ENCODE measurements at regions not wholly inside any gene's neighbourhood (a gene's known extent, or its start where the extent isn't known, plus 50 kb on each side); places are given as distances from the start of the nearest gene placed in this dataset.
"Not testable (repeated sequence)": the region's sequence is repeated elsewhere in the genome, so short reads cannot be mapped to it uniquely, and the experiment has no call there.

DNA sequence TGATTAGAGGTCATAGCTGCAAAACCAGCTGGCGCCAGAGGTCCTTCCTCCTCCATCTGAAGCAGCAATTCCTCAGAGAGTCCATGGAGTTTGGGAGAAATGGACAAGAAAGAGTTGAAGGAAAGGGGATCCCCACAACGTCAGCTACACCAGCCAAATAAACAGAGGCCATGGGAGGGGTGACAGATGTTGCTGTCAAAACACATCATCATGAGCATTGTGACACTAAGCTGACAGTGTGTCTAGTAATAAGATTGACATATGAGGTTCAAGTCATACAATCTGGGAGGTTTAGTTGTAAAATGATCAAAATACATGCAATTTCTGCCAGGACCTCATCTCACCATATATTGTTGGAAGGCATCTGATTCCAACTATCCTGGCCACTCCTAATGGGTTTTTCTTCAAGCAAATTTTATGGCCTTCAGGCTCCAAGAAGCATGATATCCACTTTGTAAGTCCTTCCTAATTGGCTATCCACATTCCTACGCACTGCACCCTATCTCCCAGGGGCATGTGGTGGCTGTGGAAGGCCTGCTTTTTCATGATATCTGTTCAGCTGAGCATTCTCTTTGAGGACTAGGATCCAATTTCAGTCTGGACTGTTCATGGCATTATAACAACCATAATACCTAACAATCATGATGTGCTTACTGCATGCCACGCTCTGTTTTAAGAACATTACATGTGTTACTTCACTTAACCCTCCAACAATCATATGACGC is 335.0 kb upstream of the ID2 start:
- TF ChIP-seq POLR2A (IDR thresholded peaks at IDR 0.05): no peak
- TF ChIP-seq CTCF (IDR thresholded peaks at IDR 0.05): no peak
- Histone ChIP-seq H3K4me1 (no peaks in the 10 kb centered on the region), H3K27me3 (no peaks in the 10 kb centered on the region), H3K4me3 (replicated peaks in 1 of 3) (no peak overlapping the region), H3K36me3 (no peaks in the 10 kb centered on the region), H3K27ac (no peak overlapping the region), H3K9me3 (no peaks in the 10 kb centered on the region)
- 91 to 94% methylated on average over 5 of the region's 5 CpGs for WGBS, 2 donors
- no peak for DNase-seq
- intact Hi-C loops (cut with DNase I): no loop called here

- 69 to 70% methylated on average over 4 of the region's 4 CpGs for WGBS, 2 donors
- H3K27me3 ChIP-seq; intact Hi-C loops (cut with DNase I): not testable (repeated sequence)
Measured at GRCh38 chr2:8348911-8349310, 332.9 kb upstream of the ID2 start.

DNA sequence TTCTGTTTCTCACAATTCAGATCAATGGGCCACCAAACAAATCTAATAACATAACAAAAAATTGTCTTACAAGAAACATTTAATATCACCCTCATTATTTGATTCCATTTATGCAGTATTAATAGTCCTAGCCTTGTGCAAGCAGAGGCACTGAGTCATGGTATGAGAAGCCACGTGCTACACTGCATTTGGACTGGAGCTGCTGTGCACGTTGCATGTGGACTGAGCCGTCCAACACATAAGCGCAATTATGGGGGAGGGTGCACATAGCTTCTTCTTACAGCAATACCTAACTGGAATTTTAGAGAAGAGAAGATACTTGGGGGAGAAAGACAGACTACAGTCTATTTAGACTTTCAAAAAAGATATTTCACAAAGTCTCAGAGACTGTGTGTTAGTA is 329.6 kb upstream of the ID2 start:
- DNase-seq: no peak
- no peaks in the 10 kb centered on the region for H3K9me3 ChIP-seq
- WGBS, 2 donors: 92 to 97% methylated on average over 4 of the region's 4 CpGs
- no peaks in the 10 kb centered on the region for H3K36me3 ChIP-seq
- H3K4me1 ChIP-seq: no peaks in the 10 kb centered on the region
- intact Hi-C loops (cut with DNase I): no loop called here
- no peaks in the 10 kb centered on the region for H3K27me3 ChIP-seq
- no peak overlapping the region for H3K4me3 ChIP-seq (replicated peaks in 1 of 3)
- TF ChIP-seq POLR2A (IDR thresholded peaks at IDR 0.05) (no peak), CTCF (IDR thresholded peaks at IDR 0.05) (no peak)
- H3K27ac ChIP-seq: no peak overlapping the region

More at GRCh38 chr2:8348911-8349310, 332.9 kb upstream of the ID2 start:
- H3K27ac ChIP-seq; H3K9me3 ChIP-seq; H3K4me1 ChIP-seq; DNase-seq; H3K4me3 ChIP-seq (replicated peaks in 1 of 3); H3K36me3 ChIP-seq: not testable (repeated sequence)

DNA sequence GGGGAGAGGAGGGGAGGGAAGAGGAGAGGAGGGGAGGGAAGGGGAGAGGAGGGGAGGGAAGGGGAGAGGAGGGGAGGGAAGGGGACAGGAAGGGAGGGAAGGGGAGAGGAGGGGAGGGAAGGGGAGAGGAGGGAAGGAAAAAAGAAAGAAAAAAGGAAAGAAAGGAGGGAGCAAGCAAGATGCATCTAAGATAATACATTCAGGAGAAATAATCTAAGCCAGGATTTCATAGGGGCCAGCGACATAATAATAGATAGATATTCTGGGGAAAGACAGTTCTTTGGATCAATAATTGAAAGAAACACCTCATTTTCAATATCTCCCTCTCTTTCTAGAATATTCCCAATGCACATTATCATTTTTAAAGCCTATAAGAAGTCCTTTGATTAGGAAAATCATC is 328.9 kb upstream of the ID2 start:
- Histone ChIP-seq H3K4me1 (no peaks in the 10 kb centered on the region), H3K4me3 (replicated peaks in 1 of 3) (no peak overlapping the region), H3K36me3 (no peaks in the 10 kb centered on the region), H3K27ac (no peak overlapping the region), H3K9me3 (no peaks in the 10 kb centered on the region), H3K27me3 (no peaks in the 10 kb centered on the region)
- TF ChIP-seq CTCF (IDR thresholded peaks at IDR 0.05) (no peak), POLR2A (IDR thresholded peaks at IDR 0.05) (no peak)
- intact Hi-C loops (cut with DNase I): no loop called here
- whole genome bisulfite sequencing, 2 donors: 95 to 97% methylated on average over 1 of the region's 1 CpG
- DNase-seq: no peak

- DNase-seq: no peak
- TF ChIP-seq POLR2A (IDR thresholded peaks at IDR 0.05) (no peak), CTCF (IDR thresholded peaks at IDR 0.05) (no peak)
- no peaks in the 10 kb centered on the region for H3K9me3 ChIP-seq
- no peaks in the 10 kb centered on the region for H3K27me3 ChIP-seq
- H3K27ac ChIP-seq: no peak overlapping the region
- WGBS, 2 donors: 72 to 77% methylated on average over 7 of the region's 7 CpGs
- no peak overlapping the region for H3K4me3 ChIP-seq (replicated peaks in 1 of 3)
- H3K4me1 ChIP-seq: no peaks in the 10 kb centered on the region
- H3K36me3 ChIP-seq: no peaks in the 10 kb centered on the region
- intact Hi-C loops (cut with DNase I): no loop called here
Measured at GRCh38 chr2:8355102-8355859, 326.6 kb upstream of the ID2 start.
